Activated CD4-positive, alpha-beta memory T cell treated with anti-CD3 and anti-CD28 coated beads for 36 hours (primary cell): ENCODE measurements at regions not wholly inside any gene's neighbourhood (a gene's known extent, or its start where the extent isn't known, plus 50 kb on each side); places are given as distances from the start of the nearest gene placed in this dataset.

Source experiments
- CTCF ChIA-PET: fragments of 350-600 bp; sonication (Branson Sonifier 250); formaldehyde crosslinking; loops from one replicate; lab custom pipeline; 2021; ENCODE audit warnings: antibody characterized with exemption, inconsistent platforms; lab: Charles Lee
- POLR2A ChIA-PET: fragments of 350-600 bp; sonication (Branson Sonifier 250); formaldehyde crosslinking; loops from one replicate; lab custom pipeline; 2021; ENCODE audit warnings: antibody characterized with exemption; lab: Charles Lee
- DNase-seq: peaks from one replicate; pipeline ENCODE4 v3.0.0-alpha.2; 2020
- H3K27ac Mint-ChIP-seq: one replicate; pipeline ENCODE4 v1.8.0; 2021; ENCODE audit warnings: mixed read lengths
- H3K27me3 Mint-ChIP-seq: one replicate; pipeline ENCODE4 v1.8.0; 2021; ENCODE audit warnings: mixed read lengths
- H3K36me3 Mint-ChIP-seq: one replicate; pipeline ENCODE4 v1.8.0; 2021; ENCODE audit warnings: mixed read lengths
- H3K4me1 Mint-ChIP-seq: one replicate; pipeline ENCODE4 v1.8.0; 2021; ENCODE audit warnings: low read depth, mixed read lengths
- H3K4me3 Mint-ChIP-seq: one replicate; pipeline ENCODE4 v1.8.0; 2021; ENCODE audit warnings: mild to moderate bottlenecking, mixed read lengths
- H3K9me3 Mint-ChIP-seq: one replicate; pipeline ENCODE4 v1.8.0; 2021; ENCODE audit warnings: mixed read lengths
- intact Hi-C: fragments of 100-400 bp; cut with micrococcal nuclease; formaldehyde crosslinking; loops from one replicate; pipeline ENCODE4 v1.15.1; 2023

DNA sequence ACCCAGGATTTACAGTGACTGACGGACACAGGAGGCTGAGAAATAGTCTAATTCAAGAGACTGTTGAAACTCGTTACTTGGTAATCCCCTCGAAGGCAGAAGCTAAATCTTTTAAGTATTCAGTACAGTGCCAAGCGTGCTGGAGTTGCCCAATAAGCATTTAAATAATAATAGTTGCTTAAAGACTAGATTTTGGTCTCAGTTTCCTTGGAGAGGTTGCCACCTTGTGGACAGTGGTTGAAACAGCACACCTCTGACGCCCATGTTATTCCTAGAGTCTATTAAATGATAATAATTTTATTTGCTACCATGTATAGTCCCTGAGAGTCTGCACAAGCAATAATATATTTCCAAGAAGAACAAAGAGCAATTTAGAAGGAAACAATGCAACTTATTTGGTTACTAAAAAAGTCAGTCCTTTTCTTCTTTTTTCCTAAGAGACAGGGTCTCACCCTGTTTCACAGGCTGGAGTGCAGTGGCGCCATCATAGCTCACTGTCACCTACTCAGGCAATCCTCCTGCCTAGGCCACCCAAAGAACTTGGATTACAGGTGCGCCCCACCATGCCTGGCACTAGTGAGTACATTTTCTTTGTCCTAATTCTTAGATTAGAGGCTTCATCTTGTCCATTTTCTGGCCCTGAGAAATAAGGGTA lies 138.0 kb upstream of the NUDT7 start:
- intact Hi-C loops, result loop anchor here (1.0 kb wide), 2 partner anchors 208 to 348 kb away; no protein-coding TSS in a partner anchor
- ChIA-PET CTCF (interaction anchor here (0.8 to 6.9 kb wide), 14 partner anchors 9 to 419 kb away, joined by 3 to 206 read pairs (median 4); no protein-coding TSS in a partner anchor), POLR2A (no interaction called here)
- H3K27me3 Mint-ChIP-seq, result peaks cover 21% of the 10 kb centered on the region
- DNase-seq, result peak; percentile 50
- peaks cover 10% of the 10 kb centered on the region for H3K4me1 Mint-ChIP-seq
- H3K9me3 Mint-ChIP-seq, result no peaks in the 10 kb centered on the region
- H3K4me3 Mint-ChIP-seq, result no peak overlapping the region
- H3K36me3 Mint-ChIP-seq, result no peaks in the 10 kb centered on the region
- no peak overlapping the region for H3K27ac Mint-ChIP-seq

DNA sequence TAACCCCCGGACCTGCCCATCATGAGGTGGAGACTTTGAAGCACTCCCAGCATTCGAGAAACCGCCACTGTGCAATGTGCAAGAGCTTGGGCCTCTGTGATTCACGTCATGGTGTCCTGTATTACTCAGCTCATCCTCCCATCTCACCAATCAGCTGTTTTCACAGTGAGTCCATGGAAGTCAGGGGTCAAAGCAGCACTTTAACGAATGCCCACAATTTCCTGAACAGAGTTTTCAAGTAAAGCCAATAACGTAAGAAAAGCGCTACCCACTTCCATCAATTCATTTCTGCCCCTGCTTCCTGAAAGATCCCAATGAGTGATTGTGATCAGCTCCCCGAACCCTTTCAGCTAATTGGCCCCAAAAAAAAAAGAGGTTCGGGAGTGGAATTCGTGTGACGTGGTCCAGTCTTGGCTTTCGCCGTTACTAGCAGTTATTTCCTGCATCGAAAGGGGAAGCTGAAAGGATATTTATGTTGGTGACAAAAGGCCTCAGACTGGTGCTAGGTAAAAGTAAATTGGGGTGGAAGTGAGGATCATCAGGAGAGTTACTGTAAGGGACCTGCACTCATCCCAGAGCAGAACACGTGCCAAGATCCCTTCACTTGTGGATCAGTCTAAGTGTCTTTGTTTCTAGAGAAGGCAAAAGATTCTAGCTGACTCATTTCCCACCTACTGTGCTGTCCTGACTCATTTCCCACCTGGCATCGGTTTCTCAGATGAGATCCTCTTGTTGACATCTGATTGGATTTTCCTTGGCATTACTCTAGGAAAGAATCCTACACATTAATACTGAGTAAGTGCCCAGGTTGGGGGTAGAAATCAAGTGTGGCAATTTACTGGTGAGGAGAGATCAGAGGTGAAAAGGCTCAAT lies 136.7 kb upstream of the NUDT7 start:
- POLR2A ChIA-PET, result no interaction called here
- H3K27ac Mint-ChIP-seq, result no peak overlapping the region
- H3K27me3 Mint-ChIP-seq, result peaks cover 18% of the 10 kb centered on the region
- intact Hi-C loops, result loop anchor here (5.0 kb wide), 1 partner anchor 278 kb away; no protein-coding TSS in a partner anchor
- H3K4me3 Mint-ChIP-seq, result no peak overlapping the region
- no peaks in the 10 kb centered on the region for H3K9me3 Mint-ChIP-seq
- peak; percentile 42 for DNase-seq
- CTCF ChIA-PET, result interaction anchor here (0.6 to 6.9 kb wide), 9 partner anchors 8 to 404 kb away, joined by 3 to 206 read pairs (median 4); no protein-coding TSS in a partner anchor
- peaks cover 10% of the 10 kb centered on the region for H3K4me1 Mint-ChIP-seq
- no peaks in the 10 kb centered on the region for H3K36me3 Mint-ChIP-seq

DNA sequence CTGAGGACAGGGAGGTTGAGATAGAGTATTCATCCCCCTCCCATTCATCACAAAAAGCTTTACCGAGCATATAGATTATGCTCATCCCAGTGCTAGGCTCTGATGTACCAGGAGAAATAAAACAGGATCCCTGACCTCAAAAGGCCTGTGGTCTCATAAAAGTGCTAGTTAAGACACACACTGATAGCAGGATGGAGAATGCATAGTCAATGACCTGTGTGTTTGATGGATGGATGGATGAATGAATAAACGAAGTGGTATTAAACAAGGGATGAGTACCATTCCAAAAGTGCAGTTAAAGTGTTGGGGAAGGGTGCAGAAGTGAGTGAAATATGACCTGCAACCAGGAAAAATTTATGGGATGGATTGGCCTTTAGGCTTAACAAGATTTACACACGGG lies 133.9 kb upstream of the NUDT7 start:
- Mint-ChIP-seq H3K27me3 (peaks cover 17% of the 10 kb centered on the region), H3K36me3 (no peaks in the 10 kb centered on the region), H3K27ac (no peak overlapping the region), H3K4me1 (peaks cover 10% of the 10 kb centered on the region), H3K4me3 (no peak overlapping the region), H3K9me3 (no peaks in the 10 kb centered on the region)
- intact Hi-C loops, result loop anchor here (5.0 kb wide), 1 partner anchor 281 kb away; no protein-coding TSS in a partner anchor
- ChIA-PET POLR2A (no interaction called here), CTCF (interaction anchor here (1.9 kb wide), 1 partner anchor 351 kb away, joined by 10 read pairs; no protein-coding TSS in a partner anchor)
- DNase-seq, result no peak

DNA sequence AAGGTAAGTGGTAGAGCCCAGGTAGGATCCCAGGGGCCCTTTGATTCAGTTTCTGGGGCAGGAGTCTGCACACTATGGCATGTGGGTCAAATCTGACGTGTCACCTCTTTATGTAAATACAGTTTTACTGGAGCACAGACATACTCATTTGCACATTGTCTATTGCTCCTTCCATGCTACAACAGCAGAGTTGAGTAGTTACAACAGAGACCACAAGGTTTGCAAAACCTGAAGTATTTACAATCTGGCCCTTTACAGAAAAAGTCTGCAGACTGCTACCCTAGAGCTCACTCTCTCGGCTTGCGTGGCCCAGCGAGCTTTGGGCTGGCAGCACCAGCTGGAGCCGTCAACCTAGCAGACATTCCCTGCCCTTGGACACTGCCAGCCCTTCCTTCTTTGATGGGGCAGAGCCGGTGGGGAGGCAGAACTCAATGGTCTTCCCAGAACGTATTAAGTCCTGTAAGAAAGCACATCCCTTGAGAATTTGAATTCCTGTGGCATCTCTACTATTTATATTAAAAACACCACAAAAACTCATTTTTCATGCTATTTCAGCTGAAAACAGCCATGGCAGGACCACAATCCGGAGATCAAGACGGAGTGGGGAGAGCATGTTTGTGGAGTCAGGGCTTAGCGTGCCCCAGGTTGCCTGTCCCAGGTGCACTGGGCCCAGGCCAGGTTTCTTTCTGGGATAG lies 133.1 kb upstream of the NUDT7 start:
- ChIA-PET POLR2A (no interaction called here), CTCF (interaction anchor here (1.9 kb wide), 1 partner anchor 352 kb away, joined by 10 read pairs; no protein-coding TSS in a partner anchor)
- intact Hi-C loops, result loop anchor here (5.0 kb wide), 1 partner anchor 282 kb away; no protein-coding TSS in a partner anchor
- Mint-ChIP-seq H3K27me3 (peaks cover 19% of the 10 kb centered on the region), H3K4me3 (no peak overlapping the region), H3K4me1 (peaks cover 10% of the 10 kb centered on the region), H3K27ac (no peak overlapping the region), H3K36me3 (no peaks in the 10 kb centered on the region), H3K9me3 (no peaks in the 10 kb centered on the region)
- DNase-seq, result no peak

DNA sequence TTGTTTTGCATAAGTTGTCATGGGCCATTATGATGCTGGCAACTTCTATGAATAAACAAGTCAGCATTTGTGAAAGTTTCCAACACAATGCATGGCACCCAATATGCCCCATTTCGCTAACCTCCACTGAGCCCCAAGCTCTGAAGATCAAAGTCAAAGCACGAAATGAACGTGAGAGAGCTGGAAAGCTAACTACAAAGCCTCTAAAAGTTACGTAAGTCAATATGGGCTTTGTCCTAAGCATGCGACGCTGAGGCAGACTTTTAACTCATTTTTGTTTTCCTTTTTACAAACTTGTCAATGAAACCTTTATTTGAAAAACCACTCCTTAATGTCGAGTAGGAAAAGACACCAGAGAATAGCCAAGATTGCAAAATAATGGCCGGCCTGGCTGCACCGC lies 131.6 kb upstream of the NUDT7 start:
- POLR2A ChIA-PET, result no interaction called here
- Mint-ChIP-seq H3K4me1 (peaks cover 4% of the 10 kb centered on the region), H3K36me3 (no peaks in the 10 kb centered on the region), H3K9me3 (no peaks in the 10 kb centered on the region), H3K4me3 (no peak overlapping the region), H3K27ac (no peak overlapping the region), H3K27me3 (peaks cover 17% of the 10 kb centered on the region)
- intact Hi-C loops, result no loop called here
- no peak for DNase-seq
- CTCF ChIA-PET, result interaction anchor here (0.6 kb wide), 2 partner anchors 14 to 37 kb away, joined by 3 to 4 read pairs; no protein-coding TSS in a partner anchor

DNA sequence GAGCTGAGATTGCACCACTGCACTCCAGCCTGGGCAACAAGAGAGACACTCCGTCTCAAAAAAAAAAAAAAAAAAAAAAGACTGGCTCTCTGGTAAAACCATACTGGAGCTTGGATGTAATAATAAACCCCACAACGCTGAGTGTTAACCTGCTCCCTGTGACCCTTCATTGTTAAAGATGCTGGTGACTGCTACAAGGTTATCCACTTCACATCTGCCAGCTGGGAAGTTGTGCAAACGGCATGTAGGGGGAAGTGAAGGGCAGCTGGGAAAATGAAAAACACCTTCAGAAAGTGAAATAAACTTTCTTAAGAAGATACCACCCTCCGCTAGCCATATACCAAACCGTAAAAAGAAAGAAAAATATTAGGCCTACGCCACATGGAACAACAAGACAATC lies 131.0 kb upstream of the NUDT7 start:
- CTCF ChIA-PET, result interaction anchor here (0.6 kb wide), 2 partner anchors 15 to 36 kb away, joined by 3 to 4 read pairs; no protein-coding TSS in a partner anchor
- H3K4me1 Mint-ChIP-seq, result no peaks in the 10 kb centered on the region
- intact Hi-C loops, result no loop called here
- no peak overlapping the region for H3K4me3 Mint-ChIP-seq
- H3K9me3 Mint-ChIP-seq, result no peaks in the 10 kb centered on the region
- H3K36me3 Mint-ChIP-seq, result no peaks in the 10 kb centered on the region
- POLR2A ChIA-PET, result no interaction called here
- H3K27ac Mint-ChIP-seq, result no peak overlapping the region
- DNase-seq, result no peak
- peaks cover 12% of the 10 kb centered on the region for H3K27me3 Mint-ChIP-seq

DNA sequence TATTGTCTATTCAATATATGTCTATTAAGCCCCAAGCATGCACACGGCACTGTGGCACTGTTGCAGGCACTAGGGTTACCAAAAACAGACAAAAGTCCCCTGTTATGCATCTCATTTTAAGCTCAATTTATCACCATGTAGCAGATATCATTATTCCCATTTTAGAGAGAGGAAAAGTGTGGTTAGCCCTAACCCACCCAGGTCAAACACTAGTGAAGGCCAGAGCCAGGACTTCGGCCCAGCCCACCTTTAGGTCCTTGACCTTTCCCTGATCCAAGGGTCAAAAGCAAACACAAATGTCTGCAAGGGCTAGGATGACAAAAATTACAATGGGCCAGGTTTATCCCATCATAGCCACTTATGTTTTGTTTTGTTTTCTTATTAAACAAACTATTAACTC lies 130.3 kb upstream of the NUDT7 start:
- no peak for DNase-seq
- no peak overlapping the region for H3K27ac Mint-ChIP-seq
- intact Hi-C loops, result no loop called here
- no peak overlapping the region for H3K4me3 Mint-ChIP-seq
- H3K36me3 Mint-ChIP-seq, result no peaks in the 10 kb centered on the region
- ChIA-PET CTCF (interaction anchor here (0.8 to 4.0 kb wide), 2 partner anchors 7 to 355 kb away, joined by 3 to 25 read pairs; no protein-coding TSS in a partner anchor), POLR2A (no interaction called here)
- H3K27me3 Mint-ChIP-seq, result peaks cover 10% of the 10 kb centered on the region
- no peaks in the 10 kb centered on the region for H3K4me1 Mint-ChIP-seq
- H3K9me3 Mint-ChIP-seq, result no peaks in the 10 kb centered on the region

DNA sequence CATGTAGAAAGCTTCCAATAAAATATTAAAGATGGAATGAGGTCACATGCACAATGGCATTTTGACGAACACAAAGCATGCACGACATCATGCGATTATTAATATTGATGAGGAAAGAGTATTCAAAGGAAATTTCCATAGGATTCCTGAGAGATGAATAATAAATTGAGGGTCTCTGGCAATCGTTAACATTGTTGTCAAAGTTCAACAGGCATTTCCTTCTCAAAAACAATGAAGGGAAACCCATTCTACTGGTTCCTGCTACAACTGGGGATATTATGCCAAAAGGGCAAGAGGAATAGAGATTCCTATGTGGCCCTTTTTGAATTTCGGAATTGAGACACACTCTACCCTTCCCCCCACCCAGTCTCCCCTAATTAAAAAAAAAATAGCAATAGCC lies 128.3 kb upstream of the NUDT7 start:
- ChIA-PET CTCF (interaction anchor here (1.1 to 4.0 kb wide), 2 partner anchors 9 to 359 kb away, joined by 3 to 25 read pairs; no protein-coding TSS in a partner anchor), POLR2A (no interaction called here)
- Mint-ChIP-seq H3K9me3 (no peaks in the 10 kb centered on the region), H3K4me3 (no peak overlapping the region), H3K27me3 (peaks cover 8% of the 10 kb centered on the region), H3K27ac (no peak overlapping the region), H3K36me3 (no peaks in the 10 kb centered on the region), H3K4me1 (no peaks in the 10 kb centered on the region)
- intact Hi-C loops, result no loop called here
- DNase-seq, result no peak

DNA sequence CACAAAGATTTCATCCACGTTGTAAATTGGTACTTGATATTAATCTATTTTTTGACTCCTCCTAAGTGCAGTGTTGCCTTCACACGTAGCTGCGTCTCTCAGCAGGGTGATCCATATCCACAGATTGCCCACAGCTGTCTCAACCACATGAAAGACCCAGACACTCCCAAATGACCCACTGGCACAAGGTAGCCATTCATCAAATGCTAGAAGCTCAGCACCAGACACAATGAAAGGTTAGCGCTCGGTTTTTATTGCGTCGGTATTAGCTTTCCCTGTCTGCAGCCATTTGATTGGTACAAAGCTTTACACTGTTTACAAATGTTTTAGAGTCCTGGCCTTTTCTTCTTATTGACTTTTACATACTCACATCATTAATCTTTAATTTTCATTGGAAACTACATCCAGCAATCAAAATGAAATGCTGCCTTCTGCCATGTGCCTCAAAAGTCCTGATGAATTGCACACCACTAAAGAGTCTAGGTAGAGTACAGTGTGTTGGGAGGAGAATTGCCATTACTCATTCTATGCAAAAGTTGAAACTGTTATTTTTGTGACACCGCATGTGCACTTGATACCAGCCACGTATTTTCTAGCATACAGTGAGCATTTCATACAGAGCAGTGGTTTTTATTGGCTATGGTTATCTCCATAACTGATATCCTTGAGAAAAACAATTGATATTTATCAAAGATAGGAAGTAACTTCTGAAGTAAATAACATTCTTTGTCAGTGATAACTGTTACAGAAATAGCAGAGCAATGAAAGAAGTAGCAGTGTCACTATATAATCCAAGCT lies 127.3 kb upstream of the NUDT7 start:
- H3K9me3 Mint-ChIP-seq, result no peaks in the 10 kb centered on the region
- intact Hi-C loops, result no loop called here

DNA sequence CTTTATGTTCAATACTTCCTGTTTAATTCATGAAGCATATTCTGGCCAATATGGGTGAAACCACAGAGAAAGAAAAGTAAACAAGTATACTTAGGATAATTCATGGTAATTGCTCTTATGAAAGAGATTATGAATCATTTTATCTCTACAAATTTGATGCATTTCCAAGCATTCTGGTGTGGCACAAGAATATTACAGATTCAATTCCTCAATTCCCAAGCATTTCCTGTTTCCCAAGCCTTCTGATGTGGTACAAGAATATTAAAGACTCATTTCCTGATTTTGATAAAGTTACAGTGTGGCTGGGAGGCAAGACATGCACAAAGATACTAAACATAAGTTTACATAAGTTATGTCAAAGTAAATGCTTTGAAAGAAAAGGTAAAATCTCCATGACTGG lies 126.1 kb upstream of the NUDT7 start:
- POLR2A ChIA-PET, result no interaction called here
- Mint-ChIP-seq H3K27ac (no peak overlapping the region), H3K27me3 (peaks cover 17% of the 10 kb centered on the region), H3K9me3 (no peaks in the 10 kb centered on the region), H3K4me3 (no peak overlapping the region), H3K4me1 (no peaks in the 10 kb centered on the region), H3K36me3 (no peaks in the 10 kb centered on the region)
- intact Hi-C loops, result no loop called here
- no peak for DNase-seq
- CTCF ChIA-PET, result no interaction called here

More for the DNA sequence above, 127.3 kb upstream of the NUDT7 start:
- ChIA-PET CTCF (interaction anchor here (4.0 kb wide), 1 partner anchor 10 kb away, joined by 25 read pairs; no protein-coding TSS in a partner anchor), POLR2A (no interaction called here)
- DNase-seq, result no peak
- Mint-ChIP-seq H3K27me3 (peaks cover 11% of the 10 kb centered on the region), H3K4me1 (no peaks in the 10 kb centered on the region), H3K27ac (no peak overlapping the region), H3K4me3 (no peak overlapping the region), H3K36me3 (no peaks in the 10 kb centered on the region)
